Prostate gland (tissue), 2 donors: ENCODE measurements at regions not wholly inside any gene's neighbourhood (a gene's known extent, or its start where the extent isn't known, plus 50 kb on each side); places are given as distances from the start of the nearest gene placed in this dataset.

Experiments used
- DNase-seq: peaks from one replicate; pipeline ENCODE4 v3.0.0-alpha.2; 2019; ENCODE audit warnings: low spot score
- H3K27ac ChIP-seq, 2 donors: fragments of 200-600 bp; sonication (generic); 2 replicates each; pipeline ENCODE4 v1.5.1; 2017 to 2019
- H3K27me3 ChIP-seq: fragments of 200-600 bp; sonication (generic); replicated peaks from 2 replicates; pipeline ENCODE4 v1.5.1; 2019; ENCODE audit not compliant: insufficient read depth
- H3K36me3 ChIP-seq, 2 donors: fragments of 200-600 bp; sonication (generic); 1 replicate in 1 of 2; 2 replicates in 1 of 2; pipeline versions ENCODE4 v1.5.1 to v1.8.1; 2017 to 2019
- H3K4me1 ChIP-seq: fragments of 200-600 bp; sonication (generic); replicated peaks from 2 replicates; pipeline ENCODE4 v1.5.1; 2019
- H3K4me3 ChIP-seq, 2 donors: fragments of 200-600 bp; sonication (generic); 2 replicates each; pipeline ENCODE4 v1.5.1; 2017 to 2019
- H3K9me3 ChIP-seq: fragments of 200-600 bp; sonication (generic); 2 replicates; pipeline ENCODE4 v1.5.1; 2017
- CTCF ChIP-seq, 4 experiments: fragments of 200-600 bp in 2 of 4; fragments of 450-650 bp in 2 of 4; sonication (generic) in 2 of 4; IDR thresholded peaks; 1 replicate in 3 of 4; 2 replicates in 1 of 4; pipeline ENCODE4 v1.5.1; 2016 to 2019; ENCODE audit warnings: antibody characterized with exemption in 4 of 4, mild to moderate bottlenecking in 2 of 4, moderate library complexity in 2 of 4
- POLR2A ChIP-seq: fragments of 450-650 bp; IDR thresholded peaks from one replicate; pipeline ENCODE4 v1.6.1; 2016; ENCODE audit warnings: antibody characterized with exemption, mild to moderate bottlenecking
- POLR2AphosphoS5 ChIP-seq: sonication (generic); formaldehyde crosslinking; IDR thresholded peaks from one replicate; pipeline ENCODE4 v1.6.1; 2017; ENCODE audit warnings: antibody characterized with exemption
- WGBS: methylation state at CpG from one replicate; pipeline ENCODE4 v1.1.5; 2018; 5-methylcytosine and 5-hydroxymethylcytosine counted together
- intact Hi-C: fragments of 100-400 bp; cut with DNase I; formaldehyde crosslinking; loops from one replicate; pipeline ENCODE4 v1.14.2; 2022

DNA sequence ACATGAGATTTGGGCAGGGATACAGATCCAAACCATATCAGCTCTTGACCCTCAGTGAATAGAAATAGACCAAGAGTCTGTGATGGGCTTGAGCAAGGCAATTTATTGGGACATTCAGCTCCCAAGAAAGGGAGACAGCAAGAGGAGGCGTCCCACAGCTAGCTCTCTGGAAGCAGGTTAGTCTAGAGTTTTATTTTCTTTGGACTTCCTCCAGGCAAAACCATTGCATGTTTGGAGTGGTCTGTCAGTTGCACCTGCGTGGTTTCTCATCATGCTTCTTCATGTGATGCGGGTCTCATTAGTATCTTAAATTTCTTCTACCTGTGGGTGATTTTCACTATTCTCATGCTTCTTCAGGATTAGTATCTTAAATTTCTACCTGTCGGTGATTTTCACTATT lies 1530.6 kb downstream of the PLA2G4A start:
- TF ChIP-seq CTCF (IDR thresholded peaks at IDR 0.05), result no peak
- no peak for TF ChIP-seq POLR2A
- TF ChIP-seq POLR2AphosphoS5, result no peak
- no peaks in the 10 kb centered on the region for H3K36me3 ChIP-seq
- 85% methylated on average over 4 of the region's 4 CpGs for WGBS
- H3K9me3 ChIP-seq, result no peaks in the 10 kb centered on the region
- intact Hi-C loops, result no loop called here
- H3K4me3 ChIP-seq, result no peak overlapping the region
- no peak for DNase-seq
- no peaks in the 10 kb centered on the region for H3K27me3 ChIP-seq
- H3K4me1 ChIP-seq, result no peaks in the 10 kb centered on the region
- no peak overlapping the region for H3K27ac ChIP-seq

DNA sequence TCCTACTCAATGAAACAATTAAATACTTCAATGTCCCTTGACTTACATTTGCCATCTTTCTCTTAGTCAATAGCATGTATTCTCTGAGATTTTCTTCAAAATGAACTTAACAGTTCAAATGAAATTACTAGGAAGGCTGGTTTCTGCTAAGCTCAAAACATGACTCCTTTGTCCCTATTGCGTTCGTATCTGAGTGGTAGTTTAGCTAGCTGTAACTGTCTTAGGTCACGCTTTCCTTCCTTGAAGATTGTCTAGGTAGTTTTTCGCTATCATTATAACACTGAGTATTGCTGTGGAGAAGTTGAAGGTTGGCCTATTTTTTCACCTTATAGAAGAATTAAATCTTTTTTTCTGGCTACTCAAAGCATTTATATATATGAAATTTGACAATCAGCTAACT lies 1535.2 kb downstream of the PLA2G4A start:
- Histone ChIP-seq H3K4me1 (no peaks in the 10 kb centered on the region), H3K27me3 (no peaks in the 10 kb centered on the region), H3K27ac (no peak overlapping the region), H3K4me3 (no peak overlapping the region), H3K36me3 (no peaks in the 10 kb centered on the region), H3K9me3 (no peaks in the 10 kb centered on the region)
- WGBS, result 94% methylated on average over 4 of the region's 4 CpGs
- TF ChIP-seq POLR2A (no peak), CTCF (IDR thresholded peaks at IDR 0.05) (no peak), POLR2AphosphoS5 (no peak)
- intact Hi-C loops, result no loop called here
- DNase-seq, result no peak

DNA sequence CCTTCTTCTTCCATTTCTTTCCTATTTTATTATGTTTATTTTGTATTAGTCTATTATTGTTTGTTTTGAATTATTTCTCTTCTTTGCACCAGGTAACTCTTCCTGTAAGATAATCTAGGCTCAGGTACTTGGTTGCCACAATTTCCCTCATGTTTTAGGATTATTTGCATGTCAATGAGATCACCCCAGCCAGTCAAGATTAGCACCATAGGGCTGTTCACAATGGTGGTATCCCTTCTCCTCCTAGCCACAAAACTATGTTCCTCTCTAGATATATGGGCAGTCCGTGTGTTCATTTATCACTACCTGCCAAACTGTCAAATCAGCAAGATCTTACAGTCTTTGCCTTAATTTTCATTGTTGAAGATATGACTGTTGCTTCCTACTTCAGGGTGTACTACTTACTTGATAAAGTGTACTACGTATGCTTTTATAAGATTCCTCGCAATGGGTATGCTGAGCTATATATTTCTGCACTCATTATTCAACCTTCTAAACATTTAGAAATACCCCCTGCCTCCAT lies 1536.2 kb downstream of the PLA2G4A start:
- no peaks in the 10 kb centered on the region for H3K36me3 ChIP-seq
- no peaks in the 10 kb centered on the region for H3K4me1 ChIP-seq
- no peaks in the 10 kb centered on the region for H3K9me3 ChIP-seq
- intact Hi-C loops, result no loop called here
- TF ChIP-seq POLR2AphosphoS5 (no peak), CTCF (IDR thresholded peaks at IDR 0.05) (no peak), POLR2A (no peak)
- no peak overlapping the region for H3K4me3 ChIP-seq
- no peak for DNase-seq
- 84% methylated on average over 3 of the region's 3 CpGs for WGBS
- no peak overlapping the region for H3K27ac ChIP-seq
- H3K27me3 ChIP-seq, result no peaks in the 10 kb centered on the region

GRCh38 chr1:188365874-188366273 lies 1537.1 kb downstream of the PLA2G4A start:
- no peaks in the 10 kb centered on the region for H3K36me3 ChIP-seq
- intact Hi-C loops, result no loop called here
- no peaks in the 10 kb centered on the region for H3K27me3 ChIP-seq
- no peak overlapping the region for H3K4me3 ChIP-seq
- H3K4me1 ChIP-seq, result no peaks in the 10 kb centered on the region
- no peaks in the 10 kb centered on the region for H3K9me3 ChIP-seq
- no peak overlapping the region for H3K27ac ChIP-seq
- no peak for TF ChIP-seq CTCF (IDR thresholded peaks at IDR 0.05)
- no peak for TF ChIP-seq POLR2AphosphoS5
- no peak for TF ChIP-seq POLR2A
- no peak for DNase-seq

DNA sequence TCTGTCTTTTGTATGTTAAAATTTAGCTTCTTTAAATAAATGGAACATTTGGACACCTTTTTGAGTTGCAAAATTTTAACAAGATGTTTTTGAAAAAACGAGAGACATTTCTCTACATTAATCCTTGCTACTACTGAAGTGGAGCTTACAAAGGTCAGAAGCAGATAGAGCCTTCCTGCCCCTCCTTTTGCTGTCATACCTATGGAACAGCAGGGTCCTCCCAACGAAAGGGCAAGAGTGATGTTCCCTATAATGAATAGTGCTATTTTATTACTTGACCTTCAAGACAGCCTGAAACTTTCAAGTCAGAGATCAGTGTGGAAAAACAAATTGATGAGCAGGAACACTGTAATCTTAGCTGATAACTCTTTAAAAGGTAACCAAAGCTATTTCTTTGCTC lies 1538.9 kb downstream of the PLA2G4A start:
- Histone ChIP-seq H3K27me3 (no peaks in the 10 kb centered on the region), H3K9me3 (no peaks in the 10 kb centered on the region), H3K36me3 (no peaks in the 10 kb centered on the region), H3K27ac (no peak overlapping the region), H3K4me1 (no peaks in the 10 kb centered on the region), H3K4me3 (no peak overlapping the region)
- 24% methylated on average over 2 of the region's 2 CpGs for WGBS
- TF ChIP-seq POLR2AphosphoS5 (no peak), CTCF (IDR thresholded peaks at IDR 0.05) (no peak), POLR2A (no peak)
- intact Hi-C loops, result no loop called here
- DNase-seq, result no peak
